K562 (cell line): ENCODE measurements at regions not wholly inside any gene's neighbourhood (a gene's known extent, or its start where the extent isn't known, plus 50 kb on each side); places are given as distances from the start of the nearest gene placed in this dataset.

Source experiments
- ATAC-seq: fragments of 200-7000 bp; cut with Tn5 transposase; 3 replicates; pipeline ENCODE4 v1.9.1; 2020; ENCODE audit warnings: moderate library complexity
- BruUV-seq: library from RNA; stranded (reverse); fragments of 400-500 nt; replicated peaks from 2 replicates; lab custom pipeline; 2021; lab: Mats Ljungman, UMichigan
- CTCF ChIA-PET: fragments of 300-600 bp; formaldehyde crosslinking; extraction: SDS; loops from one replicate; lab custom pipeline; 2021; ENCODE audit warnings: low intra/inter-chr PET ratio; lab: Yijun Ruan, JAX
- POLR2A ChIA-PET: fragments of 300-600, 350-650 bp; sonication (Branson Sonifier 250); formaldehyde crosslinking; extraction: SDS; loops from one replicate; lab custom pipeline; 2021; ENCODE audit warnings: antibody characterized with exemption, inconsistent platforms; lab: Yijun Ruan, JAX
- DNase-seq, 4 experiments: peaks; one replicate each; pipeline versions ENCODE4 v3.0.0 to v3.0.0-alpha.2; 2011 to 2018; ENCODE audit warnings: low spot score in 3 of 4, mixed read lengths in 3 of 4; ENCODE audit errors: extremely low read depth in 1 of 4
- FAIRE-seq: peaks from 2 replicates; lab custom pipeline; 2011; peaks lifted over from hg19 to GRCh38; lab: Jason Lieb, UNC
- H2AFZ ChIP-seq: 2 replicates; pipeline ENCODE4 v1.6.0; 2011; ENCODE audit warnings: low read depth, low read length, control low read depth, inconsistent platforms
- H3K27ac ChIP-seq: fragments of 200-600 bp; 3 replicates; pipeline ENCODE4 v1.8.0; 2011; ENCODE audit warnings: low read depth, mild to moderate bottlenecking, control low read depth, inconsistent platforms, low read length, moderate library complexity, mixed read lengths; ENCODE audit errors: extremely low read depth
- H3K27me3 ChIP-seq, 2 experiments: fragments of 300-600 bp in 1 of 2; 2 replicates in 1 of 2; 3 replicates in 1 of 2; pipeline versions ENCODE4 v1.6.0 to v1.8.0; 2011; ENCODE audit warnings: inconsistent platforms in 2 of 2, low read length in 2 of 2, mild to moderate bottlenecking in 1 of 2, mixed read lengths in 1 of 2, moderate library complexity in 1 of 2; ENCODE audit not compliant: control insufficient read depth in 2 of 2, insufficient read depth in 2 of 2
- H3K36me3 ChIP-seq: fragments of 300-600 bp; 3 replicates; pipeline ENCODE4 v1.8.0; 2011; ENCODE audit warnings: mild to moderate bottlenecking, low read length, inconsistent platforms; ENCODE audit not compliant: control insufficient read depth, insufficient read depth
- H3K4me1 ChIP-seq, 2 experiments: fragments of 200-600 bp in 1 of 2; replicated peaks in 1 of 2; 2 replicates in 1 of 2; 3 replicates in 1 of 2; pipeline versions ENCODE4 v1.5.1 to v1.8.0; 2011; ENCODE audit warnings: inconsistent platforms in 2 of 2, low read length in 2 of 2, mild to moderate bottlenecking in 1 of 2, mixed read lengths in 1 of 2, moderate library complexity in 1 of 2; ENCODE audit not compliant: control insufficient read depth in 2 of 2, insufficient read depth in 2 of 2
- H3K4me2 ChIP-seq: 2 replicates; pipeline ENCODE4 v1.6.1; 2011; ENCODE audit warnings: low read length, control low read depth, inconsistent platforms, mixed read lengths; ENCODE audit not compliant: insufficient read depth
- H3K4me3 ChIP-seq: fragments of 200-600 bp; sonication (generic), shearing (Covaris generic); 2 replicates; pipeline ENCODE4 v1.5.1; 2016; ENCODE audit warnings: control low read depth, inconsistent platforms
- H3K79me2 ChIP-seq: fragments of 200-600 bp; 3 replicates; pipeline ENCODE4 v1.8.0; 2011; ENCODE audit warnings: low read length, inconsistent platforms; ENCODE audit not compliant: control insufficient read depth, insufficient read depth
- H3K9ac ChIP-seq, 2 experiments: 2 replicates each; pipeline versions ENCODE4 v1.6.0 to v1.6.1; 2011; ENCODE audit warnings: low read depth in 2 of 2, low read length in 2 of 2, control low read depth in 1 of 2, inconsistent platforms in 1 of 2, mild to moderate bottlenecking in 1 of 2, mixed read lengths in 1 of 2; ENCODE audit not compliant: insufficient read depth in 1 of 2
- H3K9me1 ChIP-seq: one replicate; pipeline ENCODE4 v1.6.0; 2011; ENCODE audit warnings: inconsistent platforms, mild to moderate bottlenecking, low read length, moderate library complexity; ENCODE audit not compliant: control insufficient read depth, insufficient read depth
- H3K9me3 ChIP-seq: replicated peaks from 2 replicates; pipeline ENCODE4 v1.5.1; 2011; ENCODE audit warnings: low read depth, low read length, inconsistent platforms; ENCODE audit not compliant: control insufficient read depth, insufficient read depth
- H4K20me1 ChIP-seq: replicated peaks from 2 replicates; pipeline ENCODE4 v1.6.1; 2011; ENCODE audit warnings: low read length, inconsistent platforms, mixed read lengths; ENCODE audit not compliant: control insufficient read depth, insufficient read depth
- FOSL1 ChIP-seq: fragments of 200-800 bp; sonication (Bioruptor generic); conservative IDR thresholded peaks from 2 replicates; pipeline ENCODE4 v1.6.1; 2016; ENCODE audit warnings: missing genetic modification characterization, missing compliant biosample characterization
- MEIS2 ChIP-seq: fragments of 450-650 bp; IDR thresholded peaks from 2 replicates; pipeline ENCODE4 v1.6.1; 2014; ENCODE audit warnings: mild to moderate bottlenecking; ENCODE audit not compliant: partially characterized antibody
- NCOA2 ChIP-seq, 2 experiments: fragments of 450-650 bp; IDR thresholded peaks; 2 replicates each; pipeline ENCODE4 v1.6.1; 2018; ENCODE audit warnings: mild to moderate bottlenecking in 2 of 2, moderate library complexity in 1 of 2; ENCODE audit not compliant: partially characterized antibody in 2 of 2
- ZNF512 ChIP-seq: IDR thresholded peaks from 2 replicates; pipeline ENCODE4 v1.6.1; 2016; ENCODE audit warnings: missing genetic modification characterization, missing compliant biosample characterization
- WGBS: fragments of 100-300 bp; shearing (Covaris generic); methylation state at CpG from one replicate; pipeline ENCODE4 v1.1.6; 2016; ENCODE audit warnings: low coverage, mixed read lengths; ENCODE audit not compliant: insufficient coverage; ENCODE audit errors: missing lambda C conversion rate; 5-methylcytosine and 5-hydroxymethylcytosine counted together
- in situ Hi-C: fragments of 300-500 bp; cut with MboI; formaldehyde crosslinking; loops from 4 replicates; pipeline ENCODE4 v1.15.0; 2018; ENCODE audit warnings: inconsistent platforms, mixed read lengths
- intact Hi-C: fragments of 100-400 bp; cut with micrococcal nuclease; formaldehyde crosslinking; loops from 2 replicates; pipeline ENCODE4 v1.14.2; 2022
- TF ChIP-seq, protein P1 (sequence below): fragments of 450-650 bp; IDR thresholded peaks from 2 replicates; pipeline ENCODE4 v1.6.1; 2016

DNA sequence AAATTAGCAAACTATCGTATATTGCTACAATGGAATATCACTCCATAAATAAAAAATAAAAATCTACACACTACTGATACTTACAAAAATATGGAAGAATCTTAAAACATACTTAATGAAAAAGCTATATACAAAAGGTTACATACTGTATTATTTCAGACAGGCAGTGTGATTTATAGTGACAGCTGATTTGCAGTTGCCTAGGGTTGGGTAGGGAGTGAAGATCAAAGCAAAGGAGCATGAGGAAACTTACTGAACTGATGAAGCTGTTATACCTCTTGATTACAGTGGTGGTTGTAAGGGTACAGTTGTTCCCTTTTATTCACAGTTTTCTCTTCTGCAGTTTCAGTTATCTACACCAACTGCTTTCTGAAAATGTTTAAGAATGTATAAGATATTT is 62.6 kb downstream of the FSCB start:
- DNase-seq (peak in 1 of 4 experiments; percentile 4), ATAC-seq (no peak), FAIRE-seq (no peak)
- Histone ChIP-seq H3K27me3 (no peaks in the 10 kb centered on the region), H3K27ac (no peak overlapping the region), H3K36me3 (no peaks in the 10 kb centered on the region), H3K9ac (no peak overlapping the region), H3K9me3 (no peaks in the 10 kb centered on the region), H3K9me1 (no peaks in the 10 kb centered on the region), H3K4me2 (no peak overlapping the region), H3K79me2 (no peaks in the 10 kb centered on the region), H2AFZ (no peak overlapping the region), H3K4me3 (no peak overlapping the region), H4K20me1 (no peaks in the 10 kb centered on the region), H3K4me1 (no peaks in the 10 kb centered on the region)
- in situ Hi-C loops: no loop called here
- POLR2A ChIA-PET: no interaction called here
- BruUV-seq: no TSS peak
- intact Hi-C loops: no loop called here
- WGBS: 0% methylated on average over 1 of the region's 1 CpG
- CTCF ChIA-PET: no interaction called here
- TF ChIP-seq NCOA2 (IDR thresholded peaks at IDR 0.05; ENCODE audit: partially characterized antibody in 2 of 2) (no peak), MEIS2 (peak; percentile 60)
- TF ChIP-seq, protein P1, sequence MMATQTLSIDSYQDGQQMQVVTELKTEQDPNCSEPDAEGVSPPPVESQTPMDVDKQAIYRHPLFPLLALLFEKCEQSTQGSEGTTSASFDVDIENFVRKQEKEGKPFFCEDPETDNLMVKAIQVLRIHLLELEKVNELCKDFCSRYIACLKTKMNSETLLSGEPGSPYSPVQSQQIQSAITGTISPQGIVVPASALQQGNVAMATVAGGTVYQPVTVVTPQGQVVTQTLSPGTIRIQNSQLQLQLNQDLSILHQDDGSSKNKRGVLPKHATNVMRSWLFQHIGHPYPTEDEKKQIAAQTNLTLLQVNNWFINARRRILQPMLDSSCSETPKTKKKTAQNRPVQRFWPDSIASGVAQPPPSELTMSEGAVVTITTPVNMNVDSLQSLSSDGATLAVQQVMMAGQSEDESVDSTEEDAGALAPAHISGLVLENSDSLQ: peak; percentile 71; the same call in 1 of the 2 replicates

GRCh38 chr14:44438936-44439335 is 68.1 kb downstream of the FSCB start:
- no peaks in the 10 kb centered on the region for H3K79me2 ChIP-seq
- no peak overlapping the region for H3K27ac ChIP-seq
- H3K9me1 ChIP-seq: no peaks in the 10 kb centered on the region
- CTCF ChIA-PET: no interaction called here
- no peaks in the 10 kb centered on the region for H4K20me1 ChIP-seq
- POLR2A ChIA-PET: no interaction called here
- no TSS peak for BruUV-seq
- H2AFZ ChIP-seq: no peak overlapping the region
- intact Hi-C loops: no loop called here
- H3K36me3 ChIP-seq: no peaks in the 10 kb centered on the region
- H3K4me3 ChIP-seq: no peak overlapping the region
- H3K27me3 ChIP-seq: no peaks in the 10 kb centered on the region
- H3K4me1 ChIP-seq: no peaks in the 10 kb centered on the region
- ATAC-seq: no peak
- H3K9ac ChIP-seq: no peak overlapping the region
- TF ChIP-seq FOSL1 (tag) (peak; percentile 31; the same call in 1 of the 2 replicates), ZNF512 (tag) (no peak)
- H3K9me3 ChIP-seq: no peaks in the 10 kb centered on the region
- in situ Hi-C loops: no loop called here
- DNase-seq: no peak
- FAIRE-seq: no peak
- no peak overlapping the region for H3K4me2 ChIP-seq
